ENCODE measurements at regions not wholly inside any gene's neighbourhood (a gene's known extent, or its start where the extent isn't known, plus 50 kb on each side); places are given as distances from the start of the nearest gene placed in this dataset.

DNA sequence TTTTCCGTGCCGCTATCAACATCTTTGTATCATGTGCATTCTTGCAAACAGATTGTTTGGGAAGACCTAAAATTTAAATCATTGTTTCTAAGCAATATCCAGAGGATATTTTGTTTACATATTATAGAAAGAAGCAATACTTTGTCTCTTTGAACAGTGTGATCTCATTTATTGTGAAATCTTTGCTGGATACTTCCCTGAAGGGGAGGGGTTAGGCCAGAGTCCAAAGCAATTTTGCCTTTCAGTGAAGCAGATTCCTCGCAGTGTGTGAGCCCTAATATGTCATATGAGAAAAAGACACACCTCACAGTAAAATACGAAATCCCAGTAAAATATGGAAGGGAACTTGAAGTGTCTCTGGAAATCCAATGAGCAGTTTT lies 158.7 kb upstream of the SLCO3A1 start:
- Histone ChIP-seq H3K36me3 (no peaks in the 10 kb centered on the region), H3K27ac (peak overlapping the region; percentile 38 to 71 (median 61)), H3K9me3 (no peaks in the 10 kb centered on the region), H3K4me3 (peak overlapping the region in 2 of 3 donors; percentile 20 to 22), H3K4me1 (peaks cover 0 to 10% (median 2%) of the 10 kb centered on the region in 4 donors), H3K27me3 (no peaks in the 10 kb centered on the region)
- intact Hi-C loops (cut with DNase I) = no loop called here
- 37% methylated on average over 4 of the region's 4 CpGs for WGBS (ENCODE audit: insufficient coverage, low coverage, low lambda C conversion rate, missing lambda C conversion rate)
- TF ChIP-seq POLR2A (IDR thresholded peaks at IDR 0.05) = no peak
- TF ChIP-seq, protein P1, sequence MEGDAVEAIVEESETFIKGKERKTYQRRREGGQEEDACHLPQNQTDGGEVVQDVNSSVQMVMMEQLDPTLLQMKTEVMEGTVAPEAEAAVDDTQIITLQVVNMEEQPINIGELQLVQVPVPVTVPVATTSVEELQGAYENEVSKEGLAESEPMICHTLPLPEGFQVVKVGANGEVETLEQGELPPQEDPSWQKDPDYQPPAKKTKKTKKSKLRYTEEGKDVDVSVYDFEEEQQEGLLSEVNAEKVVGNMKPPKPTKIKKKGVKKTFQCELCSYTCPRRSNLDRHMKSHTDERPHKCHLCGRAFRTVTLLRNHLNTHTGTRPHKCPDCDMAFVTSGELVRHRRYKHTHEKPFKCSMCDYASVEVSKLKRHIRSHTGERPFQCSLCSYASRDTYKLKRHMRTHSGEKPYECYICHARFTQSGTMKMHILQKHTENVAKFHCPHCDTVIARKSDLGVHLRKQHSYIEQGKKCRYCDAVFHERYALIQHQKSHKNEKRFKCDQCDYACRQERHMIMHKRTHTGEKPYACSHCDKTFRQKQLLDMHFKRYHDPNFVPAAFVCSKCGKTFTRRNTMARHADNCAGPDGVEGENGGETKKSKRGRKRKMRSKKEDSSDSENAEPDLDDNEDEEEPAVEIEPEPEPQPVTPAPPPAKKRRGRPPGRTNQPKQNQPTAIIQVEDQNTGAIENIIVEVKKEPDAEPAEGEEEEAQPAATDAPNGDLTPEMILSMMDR (IDR thresholded peaks at IDR 0.05) = no peak
- peak; percentile 82 to 97 (median 94) for ATAC-seq
- peak in 1 of 3 donors; percentile 67 for DNase-seq

DNA sequence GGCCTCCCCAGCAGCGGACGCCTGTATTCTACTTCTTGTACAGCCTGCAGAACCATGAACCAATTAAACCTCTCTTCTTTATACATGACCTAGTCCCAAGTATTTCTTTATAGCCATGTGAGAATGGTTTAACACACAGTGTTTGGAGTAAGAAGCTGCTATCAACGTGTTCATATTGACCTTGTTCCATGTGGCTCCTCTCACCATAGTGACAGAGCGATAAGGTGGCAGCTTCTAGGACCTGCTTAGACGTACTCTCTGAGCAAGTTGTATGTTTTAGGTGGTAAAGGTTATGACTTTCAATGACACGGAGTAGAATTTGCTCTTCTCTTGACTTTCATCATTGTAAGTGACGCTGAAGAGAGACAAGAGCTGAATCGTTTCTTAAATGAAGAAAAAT lies 157.7 kb upstream of the SLCO3A1 start:
- Histone ChIP-seq H3K4me3 (no peak overlapping the region), H3K9me3 (no peaks in the 10 kb centered on the region), H3K4me1 (peaks cover 0 to 10% (median 2%) of the 10 kb centered on the region in 4 donors), H3K27me3 (no peaks in the 10 kb centered on the region), H3K36me3 (no peaks in the 10 kb centered on the region), H3K27ac (no peak overlapping the region)
- ATAC-seq (no peak), DNase-seq (no peak)
- no peak for TF ChIP-seq POLR2A (IDR thresholded peaks at IDR 0.05)
- TF ChIP-seq, protein P1 (IDR thresholded peaks at IDR 0.05) = no peak
- intact Hi-C loops (cut with DNase I) = no loop called here
- WGBS (ENCODE audit: insufficient coverage, low coverage, low lambda C conversion rate, missing lambda C conversion rate) = 83% methylated on average over 8 of the region's 8 CpGs

DNA sequence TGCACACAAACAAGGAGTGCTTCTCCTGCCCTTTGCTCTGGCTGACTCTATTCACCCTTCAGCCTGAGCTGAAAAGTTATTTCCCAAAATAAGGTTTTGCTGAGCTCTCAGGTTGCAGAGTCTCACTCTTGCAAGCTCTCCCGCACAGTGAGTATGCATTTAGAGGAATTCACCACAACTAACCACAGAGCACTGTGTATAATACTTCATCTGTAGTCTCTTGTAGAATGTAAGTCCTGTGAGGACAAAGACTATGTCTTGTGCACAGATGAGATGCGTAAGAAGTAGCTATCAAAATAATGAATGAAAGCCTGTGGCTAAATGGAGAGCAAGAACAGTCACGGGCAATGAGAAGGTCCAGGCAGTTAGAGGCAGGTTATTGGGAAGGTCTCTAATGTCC lies 156.5 kb upstream of the SLCO3A1 start:
- Histone ChIP-seq H3K9me3 (no peaks in the 10 kb centered on the region), H3K27me3 (no peaks in the 10 kb centered on the region), H3K27ac (no peak overlapping the region), H3K4me3 (no peak overlapping the region), H3K4me1 (peaks cover 0 to 10% (median 2%) of the 10 kb centered on the region in 4 donors), H3K36me3 (no peaks in the 10 kb centered on the region)
- 73% methylated on average over 3 of the region's 3 CpGs for WGBS (ENCODE audit: insufficient coverage, low coverage, low lambda C conversion rate, missing lambda C conversion rate)
- TF ChIP-seq POLR2A (IDR thresholded peaks at IDR 0.05) = no peak
- TF ChIP-seq, protein P1 (IDR thresholded peaks at IDR 0.05) = no peak
- intact Hi-C loops (cut with DNase I) = no loop called here
- ATAC-seq (no peak), DNase-seq (no peak)

DNA sequence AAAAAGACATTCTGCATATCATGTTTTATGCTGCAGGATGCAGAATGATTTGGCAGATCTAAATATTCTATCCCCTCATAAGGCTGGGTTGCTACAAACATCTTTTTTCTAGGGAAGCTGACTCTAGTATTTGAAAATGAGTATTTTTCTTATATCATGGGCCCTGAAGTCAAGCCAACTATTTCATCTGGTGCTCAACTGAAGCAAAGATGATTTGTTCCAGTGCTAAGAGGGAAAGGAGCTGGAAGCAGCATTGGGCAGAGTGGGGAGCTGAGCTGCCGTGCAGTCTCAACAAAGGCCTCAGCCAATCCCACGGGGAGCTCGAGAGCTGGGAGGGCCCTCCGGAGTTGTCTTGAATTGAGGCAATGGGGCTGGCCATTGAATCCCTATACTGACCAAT lies 155.3 kb upstream of the SLCO3A1 start:
- DNase-seq (no peak), ATAC-seq (no peak)
- TF ChIP-seq POLR2A (IDR thresholded peaks at IDR 0.05) = no peak
- TF ChIP-seq, protein P1 (IDR thresholded peaks at IDR 0.05) = no peak
- H3K36me3 ChIP-seq = no peaks in the 10 kb centered on the region
- 65% methylated on average over 4 of the region's 4 CpGs for WGBS (ENCODE audit: insufficient coverage, low coverage, low lambda C conversion rate, missing lambda C conversion rate)
- no peaks in the 10 kb centered on the region for H3K9me3 ChIP-seq
- no peaks in the 10 kb centered on the region for H3K27me3 ChIP-seq
- H3K27ac ChIP-seq = no peak overlapping the region
- intact Hi-C loops (cut with DNase I) = no loop called here
- H3K4me1 ChIP-seq = peaks cover 0 to 10% (median 2%) of the 10 kb centered on the region in 4 donors
- no peak overlapping the region for H3K4me3 ChIP-seq

DNA sequence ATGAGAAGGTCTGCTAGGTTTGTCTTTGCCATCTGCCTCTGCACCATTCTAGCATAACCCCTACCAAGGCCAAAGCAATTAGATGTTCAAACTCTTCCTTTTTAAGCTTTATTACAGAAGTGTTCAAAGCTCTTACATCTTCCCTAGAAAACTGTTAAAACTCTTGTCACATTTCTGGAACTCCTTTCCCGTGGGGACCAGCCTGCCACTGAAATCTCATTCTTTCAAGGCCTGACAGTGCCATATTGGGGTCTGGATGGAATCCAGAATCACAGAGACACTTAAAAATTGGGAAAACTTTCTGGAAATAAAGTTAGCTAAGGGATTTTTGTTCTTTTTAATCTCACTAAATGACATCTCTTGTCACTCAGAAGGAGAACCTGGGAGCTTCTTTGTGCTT lies 153.8 kb upstream of the SLCO3A1 start:
- Histone ChIP-seq H3K36me3 (no peaks in the 10 kb centered on the region), H3K4me3 (no peak overlapping the region), H3K27me3 (no peaks in the 10 kb centered on the region), H3K27ac (no peak overlapping the region), H3K4me1 (peaks cover 0 to 4% (median 0%) of the 10 kb centered on the region in 4 donors), H3K9me3 (no peaks in the 10 kb centered on the region)
- ATAC-seq (no peak), DNase-seq (no peak)
- TF ChIP-seq POLR2A (IDR thresholded peaks at IDR 0.05) = no peak
- TF ChIP-seq, protein P1 (IDR thresholded peaks at IDR 0.05) = no peak
- WGBS (ENCODE audit: insufficient coverage, low coverage, low lambda C conversion rate, missing lambda C conversion rate) = 81% methylated on average over 1 of the region's 1 CpG
- intact Hi-C loops (cut with DNase I) = loop anchor here in 1 of 2 donors (10.0 kb wide), 1 partner anchor 375 kb away; no protein-coding TSS in a partner anchor
